DOHH2 (cell line): ENCODE measurements at regions not wholly inside any gene's neighbourhood (a gene's known extent, or its start where the extent isn't known, plus 50 kb on each side); places are given as distances from the start of the nearest gene placed in this dataset.

Source experiments
- EZH2phosphoT487 ChIP-seq: fragments of 200-600 bp; sonication (generic); IDR thresholded peaks from 2 replicates; pipeline ENCODE4 v1.6.1; 2017; ENCODE audit warnings: borderline replicate concordance, mild to moderate bottlenecking, antibody characterized with exemption, low read length, moderate library complexity, mixed read lengths
- TF ChIP-seq, protein P1 (sequence below): fragments of 200-600 bp; sonication (generic); IDR thresholded peaks from one replicate; pipeline ENCODE4 v1.5.1; 2014; ENCODE audit warnings: antibody characterized with exemption, mild to moderate bottlenecking, low read depth, low read length; ENCODE audit not compliant: poor library complexity, severe bottlenecking

DNA sequence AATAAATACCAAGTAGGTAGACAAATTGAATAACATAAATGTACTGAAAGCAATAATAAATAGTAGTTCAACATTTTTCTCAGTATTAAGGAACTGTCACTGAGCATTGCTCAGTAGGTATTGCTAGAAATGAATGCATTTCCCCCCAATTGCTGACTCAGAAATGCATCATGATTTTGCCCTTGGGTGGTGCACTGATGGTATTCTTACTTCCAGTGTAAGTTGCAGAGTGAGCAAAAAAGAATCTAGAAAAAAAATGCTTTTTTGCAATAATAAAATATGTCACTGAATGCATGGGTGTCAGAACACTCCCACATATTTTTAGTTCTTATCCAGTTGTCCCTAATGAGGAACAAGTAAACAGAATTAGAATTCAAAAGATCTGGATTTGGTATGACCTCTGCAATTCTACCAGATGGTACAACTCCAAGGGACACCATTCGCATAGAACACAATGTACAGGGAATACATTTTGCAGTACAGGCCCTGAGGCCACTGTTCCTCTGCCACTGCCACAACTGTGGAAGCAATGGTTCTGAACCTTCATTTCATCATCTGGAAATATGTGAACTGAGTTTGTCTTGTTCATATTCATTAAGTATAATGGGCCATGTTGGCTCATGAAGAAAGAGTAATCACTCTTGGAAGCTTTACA is 78.0 kb downstream of the ATP6V1G3 start:
- TF ChIP-seq EZH2phosphoT487: no peak
- TF ChIP-seq, protein P1, sequence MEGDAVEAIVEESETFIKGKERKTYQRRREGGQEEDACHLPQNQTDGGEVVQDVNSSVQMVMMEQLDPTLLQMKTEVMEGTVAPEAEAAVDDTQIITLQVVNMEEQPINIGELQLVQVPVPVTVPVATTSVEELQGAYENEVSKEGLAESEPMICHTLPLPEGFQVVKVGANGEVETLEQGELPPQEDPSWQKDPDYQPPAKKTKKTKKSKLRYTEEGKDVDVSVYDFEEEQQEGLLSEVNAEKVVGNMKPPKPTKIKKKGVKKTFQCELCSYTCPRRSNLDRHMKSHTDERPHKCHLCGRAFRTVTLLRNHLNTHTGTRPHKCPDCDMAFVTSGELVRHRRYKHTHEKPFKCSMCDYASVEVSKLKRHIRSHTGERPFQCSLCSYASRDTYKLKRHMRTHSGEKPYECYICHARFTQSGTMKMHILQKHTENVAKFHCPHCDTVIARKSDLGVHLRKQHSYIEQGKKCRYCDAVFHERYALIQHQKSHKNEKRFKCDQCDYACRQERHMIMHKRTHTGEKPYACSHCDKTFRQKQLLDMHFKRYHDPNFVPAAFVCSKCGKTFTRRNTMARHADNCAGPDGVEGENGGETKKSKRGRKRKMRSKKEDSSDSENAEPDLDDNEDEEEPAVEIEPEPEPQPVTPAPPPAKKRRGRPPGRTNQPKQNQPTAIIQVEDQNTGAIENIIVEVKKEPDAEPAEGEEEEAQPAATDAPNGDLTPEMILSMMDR: no peak
